Mesothelial cell of epicardium (in vitro differentiated cells): ENCODE measurements at regions not wholly inside any gene's neighbourhood (a gene's known extent, or its start where the extent isn't known, plus 50 kb on each side); places are given as distances from the start of the nearest gene placed in this dataset.

Experiments used
- DNase-seq, 2 experiments: peaks; one replicate each; pipeline ENCODE4 v3.0.0; 2021; ENCODE audit warnings: low spot score in 2 of 2; ENCODE audit not compliant: unreplicated experiment in 2 of 2
- H3K27ac Mint-ChIP-seq: 2 replicates; pipeline ENCODE4 v1.8.0; 2021; ENCODE audit warnings: mixed read lengths
- H3K27me3 Mint-ChIP-seq: 2 replicates; pipeline ENCODE4 v1.8.0; 2021; ENCODE audit warnings: low read depth, mixed read lengths
- H3K36me3 Mint-ChIP-seq: 2 replicates; pipeline ENCODE4 v1.8.0; 2021; ENCODE audit warnings: mixed read lengths
- H3K4me1 Mint-ChIP-seq: 2 replicates; pipeline ENCODE4 v1.8.0; 2021; ENCODE audit warnings: mixed read lengths
- H3K4me3 Mint-ChIP-seq: 2 replicates; pipeline ENCODE4 v1.8.0; 2021; ENCODE audit warnings: mild to moderate bottlenecking, moderate library complexity, mixed read lengths
- H3K9me3 Mint-ChIP-seq: 2 replicates; pipeline ENCODE4 v1.8.0; 2021; ENCODE audit warnings: mixed read lengths
- TF ChIP-seq, protein P1 (sequence below): fragments of 200-600 bp; sonication (generic); IDR thresholded peaks from one replicate; pipeline ENCODE4 v1.5.0; 2021; ENCODE audit warnings: antibody characterized with exemption; ENCODE audit not compliant: unreplicated experiment

DNA sequence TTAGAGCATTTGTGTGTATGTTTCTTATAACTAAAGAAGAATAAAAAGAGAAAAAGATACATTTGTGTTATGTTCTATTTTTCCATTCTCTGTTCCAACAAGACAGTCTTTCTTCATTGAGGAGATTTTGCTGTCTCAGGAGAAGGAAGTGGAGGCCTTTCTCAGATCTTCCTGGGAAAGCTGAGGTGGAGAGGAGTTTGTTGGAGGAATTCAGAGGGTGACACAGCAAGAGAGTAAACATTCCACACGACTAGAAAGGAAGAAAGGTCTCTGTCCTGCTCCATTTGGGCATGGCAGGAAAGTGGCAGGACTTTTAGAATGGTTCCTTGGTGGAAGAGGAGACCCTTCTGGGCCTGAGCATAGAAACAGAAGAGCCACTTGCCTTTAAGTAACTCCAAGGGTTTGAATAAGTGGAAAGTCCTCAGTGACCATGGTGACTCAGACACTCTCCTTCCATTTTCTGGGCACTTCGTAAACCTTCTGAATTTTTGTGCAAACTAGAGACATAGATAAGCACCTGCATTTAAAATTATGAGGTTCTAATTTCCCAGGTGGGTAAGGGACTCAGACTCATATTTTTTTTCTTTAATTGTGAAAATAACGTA is 52.3 kb upstream of the COL5A2 start:
- TF ChIP-seq, protein P1, sequence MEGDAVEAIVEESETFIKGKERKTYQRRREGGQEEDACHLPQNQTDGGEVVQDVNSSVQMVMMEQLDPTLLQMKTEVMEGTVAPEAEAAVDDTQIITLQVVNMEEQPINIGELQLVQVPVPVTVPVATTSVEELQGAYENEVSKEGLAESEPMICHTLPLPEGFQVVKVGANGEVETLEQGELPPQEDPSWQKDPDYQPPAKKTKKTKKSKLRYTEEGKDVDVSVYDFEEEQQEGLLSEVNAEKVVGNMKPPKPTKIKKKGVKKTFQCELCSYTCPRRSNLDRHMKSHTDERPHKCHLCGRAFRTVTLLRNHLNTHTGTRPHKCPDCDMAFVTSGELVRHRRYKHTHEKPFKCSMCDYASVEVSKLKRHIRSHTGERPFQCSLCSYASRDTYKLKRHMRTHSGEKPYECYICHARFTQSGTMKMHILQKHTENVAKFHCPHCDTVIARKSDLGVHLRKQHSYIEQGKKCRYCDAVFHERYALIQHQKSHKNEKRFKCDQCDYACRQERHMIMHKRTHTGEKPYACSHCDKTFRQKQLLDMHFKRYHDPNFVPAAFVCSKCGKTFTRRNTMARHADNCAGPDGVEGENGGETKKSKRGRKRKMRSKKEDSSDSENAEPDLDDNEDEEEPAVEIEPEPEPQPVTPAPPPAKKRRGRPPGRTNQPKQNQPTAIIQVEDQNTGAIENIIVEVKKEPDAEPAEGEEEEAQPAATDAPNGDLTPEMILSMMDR = no peak
- DNase-seq = no peak
- H3K9me3 Mint-ChIP-seq = peaks cover 25% of the 10 kb centered on the region
- no peaks in the 10 kb centered on the region for H3K27me3 Mint-ChIP-seq
- H3K27ac Mint-ChIP-seq = no peak overlapping the region
- H3K36me3 Mint-ChIP-seq = peaks cover 9% of the 10 kb centered on the region
- H3K4me3 Mint-ChIP-seq = no peak overlapping the region
- no peaks in the 10 kb centered on the region for H3K4me1 Mint-ChIP-seq

DNA sequence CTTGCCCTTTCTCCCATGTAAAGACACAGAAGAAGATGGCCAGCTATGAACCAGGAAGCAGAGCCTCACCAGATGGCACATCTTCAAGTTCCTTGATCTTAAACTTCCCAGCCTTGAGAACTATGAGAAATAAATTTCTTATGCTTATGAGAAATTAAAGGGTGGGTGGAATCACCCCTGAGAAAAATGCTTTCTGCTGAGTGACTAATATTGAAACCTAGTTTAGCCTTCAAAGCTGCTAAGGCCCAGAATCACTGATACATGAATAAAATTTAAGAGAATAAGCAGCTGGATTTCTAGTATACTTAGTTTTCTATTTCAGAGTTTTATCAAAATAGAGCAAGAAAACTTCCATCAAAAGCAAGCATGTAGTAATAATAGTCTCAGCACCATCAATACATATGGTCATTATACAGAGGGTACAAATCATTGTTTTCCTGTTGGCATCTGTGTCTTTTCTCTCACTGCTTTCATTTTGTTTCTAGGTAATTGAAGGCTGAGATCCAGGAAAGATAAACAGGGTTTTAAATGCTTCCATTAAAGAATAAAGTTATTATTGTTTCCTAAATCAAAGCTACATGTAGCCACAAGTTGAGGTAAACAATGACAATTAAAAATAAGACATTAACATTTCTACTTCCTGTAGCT is 53.3 kb upstream of the COL5A2 start:
- H3K27ac Mint-ChIP-seq = no peak overlapping the region
- no peak for DNase-seq
- H3K4me3 Mint-ChIP-seq = no peak overlapping the region
- H3K9me3 Mint-ChIP-seq = peaks cover 15% of the 10 kb centered on the region
- peaks cover 6% of the 10 kb centered on the region for H3K36me3 Mint-ChIP-seq
- H3K4me1 Mint-ChIP-seq = no peaks in the 10 kb centered on the region
- TF ChIP-seq, protein P1 = no peak
- H3K27me3 Mint-ChIP-seq = no peaks in the 10 kb centered on the region

DNA sequence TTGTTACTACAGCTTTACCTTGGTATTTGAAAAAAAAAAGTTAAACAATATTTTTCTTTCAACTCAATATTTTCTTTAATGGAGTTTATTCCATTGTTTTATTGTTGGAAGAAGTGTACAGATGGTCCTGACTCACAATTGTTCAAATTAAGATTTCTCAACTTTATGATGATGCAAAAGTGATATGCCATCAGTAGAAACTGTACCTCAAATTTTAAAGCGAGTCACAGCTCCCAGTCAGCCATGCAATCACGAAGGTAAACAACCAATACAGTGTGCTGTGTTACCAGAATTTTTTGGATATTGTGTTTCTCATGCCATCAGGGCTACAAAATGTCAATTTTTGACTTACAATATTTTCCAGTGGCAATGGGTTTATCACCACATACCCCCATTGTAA is 54.0 kb upstream of the COL5A2 start:
- no peaks in the 10 kb centered on the region for H3K27me3 Mint-ChIP-seq
- no peak overlapping the region for H3K27ac Mint-ChIP-seq
- H3K4me1 Mint-ChIP-seq = no peaks in the 10 kb centered on the region
- no peaks in the 10 kb centered on the region for H3K36me3 Mint-ChIP-seq
- H3K4me3 Mint-ChIP-seq = no peak overlapping the region
- TF ChIP-seq, protein P1 = no peak
- H3K9me3 Mint-ChIP-seq = peaks cover 11% of the 10 kb centered on the region
- DNase-seq = no peak

- no peak for DNase-seq
Observed at GRCh38 chr2:189234991-189235390, 55.4 kb upstream of the COL5A2 start.

DNA sequence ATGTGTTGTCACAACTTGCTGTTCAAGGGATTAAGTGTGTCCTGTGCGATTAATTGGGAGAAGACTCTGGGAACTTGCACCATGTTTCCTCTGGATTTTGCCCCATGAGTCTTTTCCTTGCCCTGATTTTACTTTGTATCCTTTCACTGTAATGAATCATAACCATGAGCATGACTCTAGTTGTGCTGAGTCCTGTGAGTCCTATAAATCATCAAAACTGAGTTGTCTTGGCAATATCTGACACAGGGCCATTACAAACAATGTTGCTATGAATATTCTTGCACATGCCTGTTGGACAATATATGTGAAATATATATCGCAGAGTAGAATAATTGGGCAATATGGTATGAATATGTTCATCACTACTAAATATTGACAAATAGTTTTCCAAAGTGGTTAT is 56.5 kb upstream of the COL5A2 start:
- Mint-ChIP-seq H3K36me3 (no peaks in the 10 kb centered on the region), H3K27me3 (no peaks in the 10 kb centered on the region), H3K9me3 (peaks cover 5% of the 10 kb centered on the region), H3K4me1 (peaks cover 8% of the 10 kb centered on the region), H3K4me3 (no peak overlapping the region), H3K27ac (no peak overlapping the region)
- DNase-seq = no peak
- TF ChIP-seq, protein P1 = no peak

More at GRCh38 chr2:189234991-189235390, 55.4 kb upstream of the COL5A2 start:
- Mint-ChIP-seq H3K9me3 (peaks cover 5% of the 10 kb centered on the region), H3K4me3 (no peak overlapping the region), H3K36me3 (no peaks in the 10 kb centered on the region), H3K27ac (no peak overlapping the region), H3K4me1 (no peaks in the 10 kb centered on the region), H3K27me3 (no peaks in the 10 kb centered on the region)
- TF ChIP-seq, protein P1 = no peak
